Nephron (organoid): ENCODE measurements at regions not wholly inside any gene's neighbourhood (a gene's known extent, or its start where the extent isn't known, plus 50 kb on each side); places are given as distances from the start of the nearest gene placed in this dataset.

ENCODE experiments used
- H3K27ac Mint-ChIP-seq, 3 experiments: 2 replicates each; pipeline ENCODE4 v1.8.0; 2020; ENCODE audit warnings: mixed read lengths in 3 of 3, mild to moderate bottlenecking in 2 of 3, moderate library complexity in 1 of 3
- H3K27me3 Mint-ChIP-seq: 2 replicates; pipeline ENCODE4 v1.8.0; 2021; ENCODE audit warnings: low read depth, mild to moderate bottlenecking, moderate library complexity, mixed read lengths
- H3K36me3 Mint-ChIP-seq: 2 replicates; pipeline ENCODE4 v1.8.0; 2020; ENCODE audit warnings: low read depth, mixed read lengths
- H3K4me1 Mint-ChIP-seq: 2 replicates; pipeline ENCODE4 v1.8.0; 2020; ENCODE audit warnings: mixed read lengths
- H3K4me3 Mint-ChIP-seq, 3 experiments: 2 replicates each; pipeline ENCODE4 v1.8.0; 2020; ENCODE audit warnings: mild to moderate bottlenecking in 3 of 3, mixed read lengths in 3 of 3, moderate library complexity in 2 of 3
- H3K9me3 Mint-ChIP-seq: 2 replicates; pipeline ENCODE4 v1.8.0; 2020; ENCODE audit warnings: mixed read lengths
- CTCF ChIP-seq, 3 experiments: fragments of 200-600 bp; sonication (generic); IDR thresholded peaks; one replicate each; pipeline ENCODE4 v1.5.0; 2021; ENCODE audit warnings: antibody characterized with exemption in 3 of 3; ENCODE audit not compliant: unreplicated experiment in 3 of 3

DNA sequence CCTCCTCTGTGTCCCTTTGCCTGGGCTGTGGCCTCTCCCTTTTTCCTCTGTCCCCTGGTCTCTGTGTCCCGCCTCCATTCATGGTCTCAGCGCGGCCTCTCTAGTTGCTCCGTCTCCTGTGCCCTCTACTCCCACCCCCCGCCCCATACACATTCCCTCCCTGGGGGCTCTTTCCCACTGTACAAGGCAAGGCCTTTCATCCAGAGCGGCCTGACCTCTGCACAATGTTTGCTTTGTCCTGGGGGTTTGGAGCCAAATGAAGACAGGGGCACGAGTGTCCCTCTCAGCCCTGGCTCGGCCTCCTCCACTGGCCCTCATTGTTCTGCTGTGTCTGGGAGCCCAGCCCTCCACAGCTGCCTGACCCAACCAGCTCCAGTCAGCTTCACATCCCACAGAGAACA, 678.6 kb downstream of the BCL11B start:
- H3K9me3 Mint-ChIP-seq = peaks cover 4% of the 10 kb centered on the region
- no peak overlapping the region for H3K4me3 Mint-ChIP-seq
- no peak for TF ChIP-seq CTCF (IDR thresholded peaks at IDR 0.05; ENCODE audit: unreplicated experiment in 3 of 3)
- H3K27me3 Mint-ChIP-seq = peaks cover 8% of the 10 kb centered on the region
- no peaks in the 10 kb centered on the region for H3K4me1 Mint-ChIP-seq
- no peaks in the 10 kb centered on the region for H3K36me3 Mint-ChIP-seq
- H3K27ac Mint-ChIP-seq = no peak overlapping the region

DNA sequence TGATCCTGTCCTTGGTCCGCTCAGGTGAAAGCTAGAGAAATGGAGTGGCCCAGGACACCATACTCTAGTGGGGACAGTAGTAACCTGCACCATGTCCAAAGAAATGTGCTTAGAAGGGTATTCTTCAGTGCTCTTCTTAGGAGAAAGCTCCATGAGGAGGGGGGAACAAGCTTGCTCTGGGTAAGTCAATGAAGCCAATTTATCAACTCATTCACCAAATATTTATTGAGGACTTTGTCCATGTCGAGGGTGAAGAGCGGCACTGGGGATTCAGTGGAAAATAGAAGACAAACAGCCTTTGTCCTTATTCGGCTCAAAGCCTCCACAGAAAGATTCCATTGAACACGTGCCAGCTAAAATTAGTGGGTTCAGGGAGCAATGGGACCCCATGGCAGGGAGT, 677.8 kb downstream of the BCL11B start:
- no peak overlapping the region for H3K27ac Mint-ChIP-seq
- no peaks in the 10 kb centered on the region for H3K4me1 Mint-ChIP-seq
- peaks cover 8% of the 10 kb centered on the region for H3K27me3 Mint-ChIP-seq
- TF ChIP-seq CTCF (IDR thresholded peaks at IDR 0.05; ENCODE audit: unreplicated experiment in 3 of 3) = no peak
- H3K9me3 Mint-ChIP-seq = peaks cover 4% of the 10 kb centered on the region
- H3K4me3 Mint-ChIP-seq = no peak overlapping the region
- H3K36me3 Mint-ChIP-seq = no peaks in the 10 kb centered on the region

DNA sequence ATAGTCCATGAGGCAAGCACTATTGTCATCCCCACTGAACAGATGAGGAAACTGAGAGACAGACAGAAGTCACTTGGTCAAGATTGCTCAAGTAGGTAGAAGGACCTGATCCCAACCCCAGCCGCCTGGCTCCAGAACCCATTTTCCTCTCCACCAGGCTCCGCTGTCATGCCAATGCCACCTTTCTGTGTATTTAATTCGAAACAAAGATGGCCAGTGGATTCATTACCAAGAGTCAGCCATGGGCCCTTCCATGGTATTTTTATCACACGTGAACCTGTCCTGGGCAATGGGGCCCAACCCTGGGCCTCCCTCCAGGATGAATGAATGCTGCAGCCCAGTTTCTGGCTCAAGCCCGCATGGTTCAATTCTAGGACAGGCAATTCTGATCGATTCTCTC, 673.4 kb downstream of the BCL11B start:
- TF ChIP-seq CTCF (IDR thresholded peaks at IDR 0.05; ENCODE audit: unreplicated experiment in 3 of 3) = no peak
- H3K4me3 Mint-ChIP-seq = no peak overlapping the region
- H3K27me3 Mint-ChIP-seq = peaks cover 11% of the 10 kb centered on the region
- no peak overlapping the region for H3K27ac Mint-ChIP-seq
- no peaks in the 10 kb centered on the region for H3K9me3 Mint-ChIP-seq
- H3K36me3 Mint-ChIP-seq = no peaks in the 10 kb centered on the region
- H3K4me1 Mint-ChIP-seq = no peaks in the 10 kb centered on the region

GRCh38 chr14:98599082-98599481, 672.9 kb downstream of the BCL11B start:
- H3K27ac Mint-ChIP-seq = no peak overlapping the region
- no peak for TF ChIP-seq CTCF (IDR thresholded peaks at IDR 0.05; ENCODE audit: unreplicated experiment in 3 of 3)
- no peaks in the 10 kb centered on the region for H3K9me3 Mint-ChIP-seq

DNA sequence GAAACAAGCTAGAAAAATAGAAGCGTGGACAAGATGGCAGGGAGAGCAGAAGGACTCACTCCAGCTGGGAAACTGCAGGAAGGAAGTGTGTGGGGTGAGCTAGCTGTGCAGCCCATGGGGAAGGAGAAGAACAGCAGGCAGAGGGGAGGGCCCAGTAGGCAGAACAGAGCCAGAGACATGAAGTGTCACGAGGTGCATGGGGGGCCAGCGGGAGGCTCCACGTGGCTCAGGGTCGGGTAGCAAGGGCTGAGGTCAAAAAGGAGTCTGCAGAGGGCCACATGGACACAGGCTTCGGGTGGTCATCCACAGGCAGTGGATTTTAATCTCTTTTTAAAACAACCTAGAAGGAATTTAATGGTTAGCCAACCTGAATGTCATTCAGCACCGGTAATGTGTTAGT, 669.0 kb downstream of the BCL11B start:
- H3K27ac Mint-ChIP-seq = no peak overlapping the region
- no peaks in the 10 kb centered on the region for H3K4me1 Mint-ChIP-seq
- peaks cover 10% of the 10 kb centered on the region for H3K27me3 Mint-ChIP-seq
- H3K9me3 Mint-ChIP-seq = no peaks in the 10 kb centered on the region
- H3K4me3 Mint-ChIP-seq = no peak overlapping the region
- no peak for TF ChIP-seq CTCF (IDR thresholded peaks at IDR 0.05; ENCODE audit: unreplicated experiment in 3 of 3)
- H3K36me3 Mint-ChIP-seq = no peaks in the 10 kb centered on the region

More at GRCh38 chr14:98599082-98599481, 672.9 kb downstream of the BCL11B start:
- H3K4me3 Mint-ChIP-seq = no peak overlapping the region
- peaks cover 11% of the 10 kb centered on the region for H3K27me3 Mint-ChIP-seq
- no peaks in the 10 kb centered on the region for H3K4me1 Mint-ChIP-seq
- no peaks in the 10 kb centered on the region for H3K36me3 Mint-ChIP-seq

- Mint-ChIP-seq H3K4me1 (no peaks in the 10 kb centered on the region), H3K36me3 (no peaks in the 10 kb centered on the region), H3K27me3 (peaks cover 13% of the 10 kb centered on the region), H3K4me3 (no peak overlapping the region), H3K27ac (no peak overlapping the region), H3K9me3 (no peaks in the 10 kb centered on the region)
- TF ChIP-seq CTCF (IDR thresholded peaks at IDR 0.05; ENCODE audit: unreplicated experiment in 3 of 3) = no peak
Measured at GRCh38 chr14:98605043-98605442, 667.0 kb downstream of the BCL11B start.
